ENCODE measurements at regions not wholly inside any gene's neighbourhood (a gene's known extent, or its start where the extent isn't known, plus 50 kb on each side); places are given as distances from the start of the nearest gene placed in this dataset.
"Not testable (repeated sequence)": the region's sequence is repeated elsewhere in the genome, so short reads cannot be mapped to it uniquely, and the experiment has no call there.

GRCh38 chr2:111523009-111523408 lies 361.0 kb downstream of the ANAPC1 start:
- Histone ChIP-seq H3K27ac (ENCODE audit: low read length) (no peak overlapping the region; the same call in 1 of the 2 replicates), H3K36me3 (ENCODE audit: control insufficient read depth, insufficient read depth, low read length) (no peaks in the 10 kb centered on the region), H3K9me3 (ENCODE audit: control insufficient read depth, insufficient read depth, low read depth, low read length) (no peaks in the 10 kb centered on the region), H3K4me3 (ENCODE audit: low read depth in 2 of 2, low read length in 2 of 2) (no peak overlapping the region), H3K4me1 (ENCODE audit: control insufficient read depth, insufficient read depth, low read length) (no peaks in the 10 kb centered on the region), H3K27me3 (ENCODE audit: control insufficient read depth, insufficient read depth, low read length) (no peaks in the 10 kb centered on the region)
- intact Hi-C loops (cut with micrococcal nuclease; ENCODE audit: unreplicated experiment), result no loop called here
- no peak for DNase-seq (ENCODE audit: low read depth, low spot score)
- ChIA-PET POLR2A (no interaction called here), CTCF (no interaction called here)
- no peak for ATAC-seq
- in situ Hi-C loops (cut with HindIII; ENCODE audit: low pct_unique_long_range_greater_than_20kb, low sequenced_read_pairs), result no loop called here
- no peak for TF ChIP-seq CTCF (IDR thresholded peaks at IDR 0.05)
- no peak for TF ChIP-seq POLR2AphosphoS5 (IDR thresholded peaks at IDR 0.05; ENCODE audit: low read depth, low read length)
- no TSS peak for BruUV-seq (replicated peaks)

- intact Hi-C loops (cut with micrococcal nuclease; ENCODE audit: unreplicated experiment); in situ Hi-C loops (cut with HindIII; ENCODE audit: low pct_unique_long_range_greater_than_20kb, low sequenced_read_pairs); BruUV-seq (replicated peaks): not testable (repeated sequence)
Observed at GRCh38 chr2:111525026-111525425, 359.0 kb downstream of the ANAPC1 start.

GRCh38 chr2:111526041-111526639 lies 357.9 kb downstream of the ANAPC1 start:
- H3K4me3 ChIP-seq (ENCODE audit: low read depth in 2 of 2, low read length in 2 of 2); intact Hi-C loops (cut with micrococcal nuclease; ENCODE audit: unreplicated experiment); BruUV-seq (replicated peaks); POLR2A ChIA-PET; H3K27ac ChIP-seq (ENCODE audit: low read length); H3K27me3 ChIP-seq (ENCODE audit: control insufficient read depth, insufficient read depth, low read length); H3K4me1 ChIP-seq (ENCODE audit: control insufficient read depth, insufficient read depth, low read length); H3K36me3 ChIP-seq (ENCODE audit: control insufficient read depth, insufficient read depth, low read length); DNase-seq (ENCODE audit: low read depth, low spot score); CTCF ChIA-PET; in situ Hi-C loops (cut with HindIII; ENCODE audit: low pct_unique_long_range_greater_than_20kb, low sequenced_read_pairs); H3K9me3 ChIP-seq (ENCODE audit: control insufficient read depth, insufficient read depth, low read depth, low read length): not testable (repeated sequence)
- 0 out of 2 replicates have a peak, but pooled peaks have one; percentile 47 for ATAC-seq

More at GRCh38 chr2:111525026-111525425, 359.0 kb downstream of the ANAPC1 start:
- ATAC-seq; CTCF ChIA-PET; H3K4me3 ChIP-seq (ENCODE audit: low read depth in 2 of 2, low read length in 2 of 2); DNase-seq (ENCODE audit: low read depth, low spot score); POLR2A ChIA-PET; H3K4me1 ChIP-seq (ENCODE audit: control insufficient read depth, insufficient read depth, low read length); H3K9me3 ChIP-seq (ENCODE audit: control insufficient read depth, insufficient read depth, low read depth, low read length); H3K36me3 ChIP-seq (ENCODE audit: control insufficient read depth, insufficient read depth, low read length); H3K27me3 ChIP-seq (ENCODE audit: control insufficient read depth, insufficient read depth, low read length); H3K27ac ChIP-seq (ENCODE audit: low read length): not testable (repeated sequence)

- DNase-seq (ENCODE audit: low read depth, low spot score); intact Hi-C loops (cut with micrococcal nuclease; ENCODE audit: unreplicated experiment); H3K4me1 ChIP-seq (ENCODE audit: control insufficient read depth, insufficient read depth, low read length); in situ Hi-C loops (cut with HindIII; ENCODE audit: low pct_unique_long_range_greater_than_20kb, low sequenced_read_pairs); POLR2A ChIA-PET; H3K36me3 ChIP-seq (ENCODE audit: control insufficient read depth, insufficient read depth, low read length); BruUV-seq (replicated peaks); ATAC-seq; H3K27me3 ChIP-seq (ENCODE audit: control insufficient read depth, insufficient read depth, low read length); H3K9me3 ChIP-seq (ENCODE audit: control insufficient read depth, insufficient read depth, low read depth, low read length); H3K27ac ChIP-seq (ENCODE audit: low read length); CTCF ChIA-PET; H3K4me3 ChIP-seq (ENCODE audit: low read depth in 2 of 2, low read length in 2 of 2): not testable (repeated sequence)
Observed at GRCh38 chr2:111527707-111528400, 356.1 kb downstream of the ANAPC1 start.

GRCh38 chr2:111529022-111529421 lies 355.0 kb downstream of the ANAPC1 start:
- CTCF ChIA-PET; intact Hi-C loops (cut with micrococcal nuclease; ENCODE audit: unreplicated experiment); H3K4me1 ChIP-seq (ENCODE audit: control insufficient read depth, insufficient read depth, low read length); DNase-seq (ENCODE audit: low read depth, low spot score); in situ Hi-C loops (cut with HindIII; ENCODE audit: low pct_unique_long_range_greater_than_20kb, low sequenced_read_pairs); H3K36me3 ChIP-seq (ENCODE audit: control insufficient read depth, insufficient read depth, low read length); H3K27me3 ChIP-seq (ENCODE audit: control insufficient read depth, insufficient read depth, low read length); ATAC-seq; H3K4me3 ChIP-seq (ENCODE audit: low read depth in 2 of 2, low read length in 2 of 2); BruUV-seq (replicated peaks); H3K27ac ChIP-seq (ENCODE audit: low read length); H3K9me3 ChIP-seq (ENCODE audit: control insufficient read depth, insufficient read depth, low read depth, low read length); POLR2A ChIA-PET: not testable (repeated sequence)

- POLR2A ChIA-PET; ATAC-seq; H3K4me1 ChIP-seq (ENCODE audit: control insufficient read depth, insufficient read depth, low read length); intact Hi-C loops (cut with micrococcal nuclease; ENCODE audit: unreplicated experiment); H3K27ac ChIP-seq (ENCODE audit: low read length); H3K27me3 ChIP-seq (ENCODE audit: control insufficient read depth, insufficient read depth, low read length); H3K36me3 ChIP-seq (ENCODE audit: control insufficient read depth, insufficient read depth, low read length); in situ Hi-C loops (cut with HindIII; ENCODE audit: low pct_unique_long_range_greater_than_20kb, low sequenced_read_pairs); BruUV-seq (replicated peaks); CTCF ChIA-PET; DNase-seq (ENCODE audit: low read depth, low spot score); H3K9me3 ChIP-seq (ENCODE audit: control insufficient read depth, insufficient read depth, low read depth, low read length); H3K4me3 ChIP-seq (ENCODE audit: low read depth in 2 of 2, low read length in 2 of 2): not testable (repeated sequence)
Observed at GRCh38 chr2:111530239-111530965, 353.6 kb downstream of the ANAPC1 start.
